GM23338 (cell line): ENCODE measurements at regions not wholly inside any gene's neighbourhood (a gene's known extent, or its start where the extent isn't known, plus 50 kb on each side); places are given as distances from the start of the nearest gene placed in this dataset.

Experiments
- ATAC-seq: fragments of 200-7000 bp; cut with Tn5 transposase; 3 replicates; pipeline ENCODE4 v1.9.1; 2020
- DNase-seq: peaks from one replicate; pipeline ENCODE4 v3.0.0-alpha.2; 2015; ENCODE audit warnings: low spot score
- H2AFZ ChIP-seq: fragments of 200-600 bp; sonication (generic); 2 replicates; pipeline ENCODE4 v1.8.0; 2016; ENCODE audit warnings: antibody characterized with exemption, mild to moderate bottlenecking, moderate library complexity
- H3F3A ChIP-seq: fragments of 200-600 bp; sonication (generic); replicated peaks from 2 replicates; pipeline ENCODE4 v1.8.0; 2017; ENCODE audit warnings: antibody characterized with exemption, mixed run types, low read depth
- H3K27ac ChIP-seq: fragments of 200-600 bp; sonication (generic); 2 replicates; pipeline ENCODE4 v1.6.1; 2016; ENCODE audit warnings: low read depth
- H3K27me3 ChIP-seq: fragments of 200-600 bp; sonication (generic); 2 replicates; pipeline ENCODE4 v1.8.0; 2016; ENCODE audit warnings: mild to moderate bottlenecking, mixed run types, moderate library complexity; ENCODE audit not compliant: insufficient read depth
- H3K36me3 ChIP-seq: fragments of 200-600 bp; sonication (generic); 2 replicates; pipeline ENCODE4 v1.8.0; 2016; ENCODE audit warnings: mild to moderate bottlenecking; ENCODE audit not compliant: insufficient read depth
- H3K4me1 ChIP-seq: fragments of 200-600 bp; sonication (generic); 2 replicates; pipeline ENCODE4 v1.8.0; 2016; ENCODE audit warnings: mild to moderate bottlenecking, moderate library complexity; ENCODE audit not compliant: insufficient read depth
- H3K4me2 ChIP-seq: fragments of 200-600 bp; sonication (generic); 2 replicates; pipeline ENCODE4 v1.7.1; 2017; ENCODE audit warnings: mixed run types
- H3K4me3 ChIP-seq: fragments of 200-600 bp; sonication (generic); 2 replicates; pipeline ENCODE4 v1.6.1; 2016; ENCODE audit warnings: mixed run types
- H3K79me2 ChIP-seq: fragments of 200-600 bp; sonication (generic); replicated peaks from 2 replicates; pipeline ENCODE4 v1.8.0; 2017; ENCODE audit warnings: mild to moderate bottlenecking; ENCODE audit not compliant: insufficient read depth
- H3K9me2 ChIP-seq: fragments of 200-600 bp; sonication (generic); 2 replicates; pipeline ENCODE4 v1.8.0; 2017; ENCODE audit not compliant: insufficient read depth
- H4K20me1 ChIP-seq: fragments of 200-600 bp; sonication (generic); replicated peaks from 2 replicates; pipeline ENCODE4 v1.8.0; 2017; ENCODE audit warnings: mild to moderate bottlenecking; ENCODE audit not compliant: insufficient read depth
- H3K27ac Mint-ChIP-seq: 2 replicates; pipeline ENCODE4 v1.8.0; 2020; ENCODE audit warnings: inconsistent platforms, mild to moderate bottlenecking, moderate library complexity, mixed read lengths
- H3K27me3 Mint-ChIP-seq: 3 replicates; pipeline ENCODE4 v1.8.0; 2022; ENCODE audit warnings: low read depth, mild to moderate bottlenecking, moderate library complexity, mixed read lengths, inconsistent platforms; ENCODE audit not compliant: insufficient read depth, poor library complexity
- H3K36me3 Mint-ChIP-seq: 3 replicates; pipeline ENCODE4 v1.8.0; 2021; ENCODE audit warnings: low read depth, mild to moderate bottlenecking, inconsistent platforms, moderate library complexity, mixed read lengths
- H3K4me1 Mint-ChIP-seq: 3 replicates; pipeline ENCODE4 v1.8.0; 2020; ENCODE audit warnings: mild to moderate bottlenecking, inconsistent platforms, mixed read lengths
- H3K4me3 Mint-ChIP-seq: 3 replicates; pipeline ENCODE4 v1.8.0; 2021; ENCODE audit warnings: moderate library complexity, mild to moderate bottlenecking, inconsistent platforms, mixed read lengths
- H3K9me3 Mint-ChIP-seq: 3 replicates; pipeline ENCODE4 v1.8.0; 2020; ENCODE audit warnings: moderate library complexity, mild to moderate bottlenecking, inconsistent platforms, mixed read lengths
- CREB1 ChIP-seq: fragments of 250-450 bp; sonication (Bioruptor Pico); IDR thresholded peaks from 2 replicates; pipeline ENCODE4 v1.5.0; 2020; ENCODE audit warnings: low read depth, mild to moderate bottlenecking, moderate library complexity
- EZH2phosphoT487 ChIP-seq: fragments of 200-600 bp; sonication (generic); IDR thresholded peaks from one replicate; pipeline ENCODE4 v1.8.1; 2018; ENCODE audit warnings: antibody characterized with exemption; ENCODE audit not compliant: unreplicated experiment
- JUNB ChIP-seq: IDR thresholded peaks from one replicate; pipeline ENCODE4 v1.6.1; 2016; ENCODE audit warnings: antibody characterized with exemption; ENCODE audit not compliant: unreplicated experiment
- POLR2AphosphoS5 ChIP-seq: IDR thresholded peaks from 2 replicates; pipeline ENCODE4 v1.6.1; 2016; ENCODE audit warnings: antibody characterized with exemption, low read depth
- ZNF114 ChIP-seq: fragments of 250-450 bp; sonication (Bioruptor Pico); IDR thresholded peaks from 2 replicates; pipeline ENCODE4 v1.5.0; 2020; ENCODE audit warnings: mild to moderate bottlenecking, moderate library complexity
- TF ChIP-seq, protein P1 (sequence below), 2 experiments: fragments of 200-600 bp in 1 of 2; sonication (generic) in 1 of 2; conservative IDR thresholded peaks; 2 replicates each; pipeline versions ENCODE4 v1.5.1 to v1.6.1; 2016 to 2017; ENCODE audit warnings: antibody characterized with exemption in 2 of 2, low read depth in 2 of 2, mild to moderate bottlenecking in 2 of 2, moderate library complexity in 1 of 2
- TF ChIP-seq, protein P2 (sequence below): fragments of 250-450 bp; sonication (Bioruptor Pico); IDR thresholded peaks from 2 replicates; pipeline ENCODE4 v1.5.0; 2020; ENCODE audit warnings: mild to moderate bottlenecking, moderate library complexity
- TF ChIP-seq, protein P3 (sequence below): IDR thresholded peaks from 2 replicates; pipeline ENCODE4 v1.6.1; 2016; ENCODE audit warnings: antibody characterized with exemption

DNA sequence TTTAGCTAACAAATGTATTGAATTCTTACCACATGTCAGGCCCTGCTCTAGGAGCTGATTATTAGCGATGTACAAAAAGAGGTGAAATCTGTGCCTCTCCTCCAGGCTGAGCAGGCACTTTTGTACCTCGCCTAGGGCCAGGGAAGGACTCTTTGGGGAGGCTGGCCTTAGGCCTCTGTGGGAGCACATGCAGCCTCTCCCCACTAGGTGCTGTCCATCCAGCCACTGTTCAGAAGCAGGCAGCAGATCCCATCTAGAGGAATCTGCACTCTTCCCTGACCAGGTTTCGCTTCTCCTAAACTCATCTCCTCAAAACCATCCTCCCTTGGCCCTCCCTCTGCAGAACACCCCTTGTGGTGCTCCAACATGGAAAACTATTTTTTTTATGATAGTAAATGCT, 51.9 kb upstream of the WT1 start:
- H3K27me3 ChIP-seq = no peaks in the 10 kb centered on the region
- H3K36me3 ChIP-seq = no peaks in the 10 kb centered on the region
- no peaks in the 10 kb centered on the region for H3K9me2 ChIP-seq
- H2AFZ ChIP-seq = 0 out of 2 replicates have a peak overlapping the region, but pooled peaks have one; percentile 47
- Mint-ChIP-seq H3K4me3 (no peak overlapping the region), H3K4me1 (no peaks in the 10 kb centered on the region; the same call in 2 of the 3 replicates), H3K27ac (no peak overlapping the region), H3K9me3 (no peaks in the 10 kb centered on the region), H3K27me3 (no peaks in the 10 kb centered on the region), H3K36me3 (no peaks in the 10 kb centered on the region)
- peak; percentile 57 for DNase-seq
- ATAC-seq = peak; percentile 97
- H3K4me3 ChIP-seq = no peak overlapping the region
- H3K4me1 ChIP-seq = no peaks in the 10 kb centered on the region
- H4K20me1 ChIP-seq = no peaks in the 10 kb centered on the region
- H3F3A ChIP-seq = no peaks in the 10 kb centered on the region
- H3K4me2 ChIP-seq = no peak overlapping the region
- no peaks in the 10 kb centered on the region for H3K79me2 ChIP-seq
- TF ChIP-seq, protein P1, sequence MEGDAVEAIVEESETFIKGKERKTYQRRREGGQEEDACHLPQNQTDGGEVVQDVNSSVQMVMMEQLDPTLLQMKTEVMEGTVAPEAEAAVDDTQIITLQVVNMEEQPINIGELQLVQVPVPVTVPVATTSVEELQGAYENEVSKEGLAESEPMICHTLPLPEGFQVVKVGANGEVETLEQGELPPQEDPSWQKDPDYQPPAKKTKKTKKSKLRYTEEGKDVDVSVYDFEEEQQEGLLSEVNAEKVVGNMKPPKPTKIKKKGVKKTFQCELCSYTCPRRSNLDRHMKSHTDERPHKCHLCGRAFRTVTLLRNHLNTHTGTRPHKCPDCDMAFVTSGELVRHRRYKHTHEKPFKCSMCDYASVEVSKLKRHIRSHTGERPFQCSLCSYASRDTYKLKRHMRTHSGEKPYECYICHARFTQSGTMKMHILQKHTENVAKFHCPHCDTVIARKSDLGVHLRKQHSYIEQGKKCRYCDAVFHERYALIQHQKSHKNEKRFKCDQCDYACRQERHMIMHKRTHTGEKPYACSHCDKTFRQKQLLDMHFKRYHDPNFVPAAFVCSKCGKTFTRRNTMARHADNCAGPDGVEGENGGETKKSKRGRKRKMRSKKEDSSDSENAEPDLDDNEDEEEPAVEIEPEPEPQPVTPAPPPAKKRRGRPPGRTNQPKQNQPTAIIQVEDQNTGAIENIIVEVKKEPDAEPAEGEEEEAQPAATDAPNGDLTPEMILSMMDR (conservative IDR thresholded peaks at IDR 0.05; ENCODE audit: low read depth in 2 of 2) = peak; percentile 30 to 32
- no peak for TF ChIP-seq EZH2phosphoT487
- H3K27ac ChIP-seq = no peak overlapping the region

DNA sequence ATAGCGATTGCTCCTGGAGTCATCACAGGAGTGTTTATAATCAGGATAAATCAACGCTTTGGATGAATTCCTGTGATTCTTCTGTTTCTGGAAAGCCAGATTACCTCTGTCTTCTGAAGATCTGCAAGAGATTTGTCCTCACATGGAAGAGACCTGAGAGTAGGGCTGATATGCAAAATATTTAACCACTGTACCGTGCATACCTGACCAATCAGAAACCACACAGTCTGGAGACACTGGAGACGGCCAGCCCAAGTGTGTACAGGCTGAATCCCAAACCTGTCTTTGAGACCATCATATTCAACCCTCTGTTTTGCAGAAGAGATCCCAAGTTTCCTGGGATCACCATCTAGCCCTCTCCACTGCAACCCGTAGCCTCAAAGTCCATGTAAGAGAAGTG, 50.4 kb upstream of the WT1 start:
- no peaks in the 10 kb centered on the region for H3K36me3 ChIP-seq
- Mint-ChIP-seq H3K27ac (no peak overlapping the region), H3K36me3 (no peaks in the 10 kb centered on the region), H3K27me3 (no peaks in the 10 kb centered on the region), H3K4me3 (no peak overlapping the region), H3K9me3 (no peaks in the 10 kb centered on the region), H3K4me1 (no peaks in the 10 kb centered on the region; the same call in 2 of the 3 replicates)
- DNase-seq (no peak), ATAC-seq (no peak)
- no peak overlapping the region for H3K4me2 ChIP-seq
- no peak overlapping the region for H3K27ac ChIP-seq
- H3F3A ChIP-seq = no peaks in the 10 kb centered on the region
- H4K20me1 ChIP-seq = no peaks in the 10 kb centered on the region
- no peaks in the 10 kb centered on the region for H3K4me1 ChIP-seq
- peak overlapping the region; percentile 18; the same call in 1 of the 2 replicates for H2AFZ ChIP-seq
- no peaks in the 10 kb centered on the region for H3K27me3 ChIP-seq
- H3K79me2 ChIP-seq = no peaks in the 10 kb centered on the region
- no peaks in the 10 kb centered on the region for H3K9me2 ChIP-seq
- no peak overlapping the region for H3K4me3 ChIP-seq
- TF ChIP-seq JUNB (no peak), ZNF114 (no peak), CREB1 (CRISPR knock-in tag) (no peak), POLR2AphosphoS5 (no peak)
- TF ChIP-seq, protein P2, sequence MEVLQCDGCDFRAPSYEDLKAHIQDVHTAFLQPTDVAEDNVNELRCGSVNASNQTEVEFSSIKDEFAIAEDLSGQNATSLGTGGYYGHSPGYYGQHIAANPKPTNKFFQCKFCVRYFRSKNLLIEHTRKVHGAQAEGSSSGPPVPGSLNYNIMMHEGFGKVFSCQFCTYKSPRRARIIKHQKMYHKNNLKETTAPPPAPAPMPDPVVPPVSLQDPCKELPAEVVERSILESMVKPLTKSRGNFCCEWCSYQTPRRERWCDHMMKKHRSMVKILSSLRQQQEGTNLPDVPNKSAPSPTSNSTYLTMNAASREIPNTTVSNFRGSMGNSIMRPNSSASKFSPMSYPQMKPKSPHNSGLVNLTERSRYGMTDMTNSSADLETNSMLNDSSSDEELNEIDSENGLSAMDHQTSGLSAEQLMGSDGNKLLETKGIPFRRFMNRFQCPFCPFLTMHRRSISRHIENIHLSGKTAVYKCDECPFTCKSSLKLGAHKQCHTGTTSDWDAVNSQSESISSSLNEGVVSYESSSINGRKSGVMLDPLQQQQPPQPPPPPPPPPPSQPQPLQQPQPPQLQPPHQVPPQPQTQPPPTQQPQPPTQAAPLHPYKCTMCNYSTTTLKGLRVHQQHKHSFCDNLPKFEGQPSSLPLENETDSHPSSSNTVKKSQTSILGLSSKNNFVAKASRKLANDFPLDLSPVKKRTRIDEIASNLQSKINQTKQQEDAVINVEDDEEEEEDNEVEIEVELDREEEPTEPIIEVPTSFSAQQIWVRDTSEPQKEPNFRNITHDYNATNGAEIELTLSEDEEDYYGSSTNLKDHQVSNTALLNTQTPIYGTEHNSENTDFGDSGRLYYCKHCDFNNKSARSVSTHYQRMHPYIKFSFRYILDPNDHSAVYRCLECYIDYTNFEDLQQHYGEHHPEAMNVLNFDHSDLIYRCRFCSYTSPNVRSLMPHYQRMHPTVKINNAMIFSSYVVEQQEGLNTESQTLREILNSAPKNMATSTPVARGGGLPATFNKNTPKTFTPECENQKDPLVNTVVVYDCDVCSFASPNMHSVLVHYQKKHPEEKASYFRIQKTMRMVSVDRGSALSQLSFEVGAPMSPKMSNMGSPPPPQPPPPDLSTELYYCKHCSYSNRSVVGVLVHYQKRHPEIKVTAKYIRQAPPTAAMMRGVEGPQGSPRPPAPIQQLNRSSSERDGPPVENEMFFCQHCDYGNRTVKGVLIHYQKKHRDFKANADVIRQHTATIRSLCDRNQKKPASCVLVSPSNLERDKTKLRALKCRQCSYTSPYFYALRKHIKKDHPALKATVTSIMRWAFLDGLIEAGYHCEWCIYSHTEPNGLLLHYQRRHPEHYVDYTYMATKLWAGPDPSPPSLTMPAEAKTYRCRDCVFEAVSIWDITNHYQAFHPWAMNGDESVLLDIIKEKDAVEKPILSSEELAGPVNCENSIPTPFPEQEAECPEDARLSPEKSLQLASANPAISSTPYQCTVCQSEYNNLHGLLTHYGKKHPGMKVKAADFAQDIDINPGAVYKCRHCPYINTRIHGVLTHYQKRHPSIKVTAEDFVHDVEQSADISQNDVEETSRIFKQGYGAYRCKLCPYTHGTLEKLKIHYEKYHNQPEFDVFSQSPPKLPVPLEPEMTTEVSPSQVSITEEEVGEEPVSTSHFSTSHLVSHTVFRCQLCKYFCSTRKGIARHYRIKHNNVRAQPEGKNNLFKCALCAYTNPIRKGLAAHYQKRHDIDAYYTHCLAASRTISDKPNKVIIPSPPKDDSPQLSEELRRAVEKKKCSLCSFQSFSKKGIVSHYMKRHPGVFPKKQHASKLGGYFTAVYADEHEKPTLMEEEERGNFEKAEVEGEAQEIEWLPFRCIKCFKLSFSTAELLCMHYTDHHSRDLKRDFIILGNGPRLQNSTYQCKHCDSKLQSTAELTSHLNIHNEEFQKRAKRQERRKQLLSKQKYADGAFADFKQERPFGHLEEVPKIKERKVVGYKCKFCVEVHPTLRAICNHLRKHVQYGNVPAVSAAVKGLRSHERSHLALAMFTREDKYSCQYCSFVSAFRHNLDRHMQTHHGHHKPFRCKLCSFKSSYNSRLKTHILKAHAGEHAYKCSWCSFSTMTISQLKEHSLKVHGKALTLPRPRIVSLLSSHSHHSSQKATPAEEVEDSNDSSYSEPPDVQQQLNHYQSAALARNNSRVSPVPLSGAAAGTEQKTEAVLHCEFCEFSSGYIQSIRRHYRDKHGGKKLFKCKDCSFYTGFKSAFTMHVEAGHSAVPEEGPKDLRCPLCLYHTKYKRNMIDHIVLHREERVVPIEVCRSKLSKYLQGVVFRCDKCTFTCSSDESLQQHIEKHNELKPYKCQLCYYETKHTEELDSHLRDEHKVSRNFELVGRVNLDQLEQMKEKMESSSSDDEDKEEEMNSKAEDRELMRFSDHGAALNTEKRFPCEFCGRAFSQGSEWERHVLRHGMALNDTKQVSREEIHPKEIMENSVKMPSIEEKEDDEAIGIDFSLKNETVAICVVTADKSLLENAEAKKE (CRISPR knock-in tag) = no peak
- TF ChIP-seq, protein P3, sequence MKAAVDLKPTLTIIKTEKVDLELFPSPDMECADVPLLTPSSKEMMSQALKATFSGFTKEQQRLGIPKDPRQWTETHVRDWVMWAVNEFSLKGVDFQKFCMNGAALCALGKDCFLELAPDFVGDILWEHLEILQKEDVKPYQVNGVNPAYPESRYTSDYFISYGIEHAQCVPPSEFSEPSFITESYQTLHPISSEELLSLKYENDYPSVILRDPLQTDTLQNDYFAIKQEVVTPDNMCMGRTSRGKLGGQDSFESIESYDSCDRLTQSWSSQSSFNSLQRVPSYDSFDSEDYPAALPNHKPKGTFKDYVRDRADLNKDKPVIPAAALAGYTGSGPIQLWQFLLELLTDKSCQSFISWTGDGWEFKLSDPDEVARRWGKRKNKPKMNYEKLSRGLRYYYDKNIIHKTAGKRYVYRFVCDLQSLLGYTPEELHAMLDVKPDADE = no peak
